WTC11 (cell line): ENCODE measurements at regions not wholly inside any gene's neighbourhood (a gene's known extent, or its start where the extent isn't known, plus 50 kb on each side); places are given as distances from the start of the nearest gene placed in this dataset.

ENCODE experiments used
- ATAC-seq: fragments of 200-7000 bp; cut with Tn5 transposase; 2 replicates; pipeline ENCODE4 v1.10.0; 2021; ENCODE audit warnings: mild to moderate bottlenecking, moderate library complexity
- CTCF ChIA-PET: fragments of 300-600 bp; sonication (Branson Sonifier 250); formaldehyde crosslinking; loops from one replicate; lab custom pipeline; 2021; ENCODE audit warnings: antibody characterized with exemption; lab: Charles Lee
- POLR2A ChIA-PET: fragments of 350-600 bp; sonication (Branson Sonifier 250); formaldehyde crosslinking; loops from one replicate; lab custom pipeline; 2021; ENCODE audit warnings: antibody characterized with exemption; lab: Charles Lee
- DNase-seq: peaks from one replicate; pipeline ENCODE4 v3.0.0; 2021; ENCODE audit warnings: low spot score
- H3K27ac Mint-ChIP-seq: 2 replicates; pipeline ENCODE4 v1.8.0; 2021; ENCODE audit warnings: mixed read lengths
- H3K27me3 Mint-ChIP-seq: 2 replicates; pipeline ENCODE4 v1.8.0; 2021; ENCODE audit warnings: low read depth, mild to moderate bottlenecking, moderate library complexity, mixed read lengths
- H3K36me3 Mint-ChIP-seq: 2 replicates; pipeline ENCODE4 v1.8.0; 2021; ENCODE audit warnings: mixed read lengths
- H3K4me1 Mint-ChIP-seq: 2 replicates; pipeline ENCODE4 v1.8.0; 2022; ENCODE audit warnings: mixed read lengths
- H3K4me3 Mint-ChIP-seq: 2 replicates; pipeline ENCODE4 v1.8.0; 2021; ENCODE audit warnings: mild to moderate bottlenecking, moderate library complexity, mixed read lengths
- H3K9me3 Mint-ChIP-seq: 2 replicates; pipeline ENCODE4 v1.8.0; 2021; ENCODE audit warnings: mixed read lengths
- CBFB ChIP-seq: sonication (generic); formaldehyde crosslinking; IDR thresholded peaks from 2 replicates; pipeline ENCODE4 v1.8.1; 2022; ENCODE audit warnings: mild to moderate bottlenecking, low read depth, missing genetic modification reagents
- CREB1 ChIP-seq: sonication (generic); formaldehyde crosslinking; IDR thresholded peaks from 2 replicates; pipeline ENCODE4 v1.8.0; 2023; ENCODE audit warnings: mild to moderate bottlenecking, missing genetic modification reagents
- EMX1 ChIP-seq: fragments of 250-450 bp; sonication (Bioruptor Pico); IDR thresholded peaks from 2 replicates; pipeline ENCODE4 v1.8.0; 2021; ENCODE audit warnings: mild to moderate bottlenecking
- ETV6 ChIP-seq: sonication (generic); formaldehyde crosslinking; IDR thresholded peaks from 2 replicates; pipeline ENCODE4 v1.8.1; 2022; ENCODE audit warnings: mild to moderate bottlenecking, missing genetic modification reagents
- HMGA2 ChIP-seq: fragments of 250-450 bp; sonication (Bioruptor Pico); IDR thresholded peaks from 2 replicates; pipeline ENCODE4 v1.4.0; 2021; ENCODE audit warnings: mild to moderate bottlenecking, moderate library complexity
- JAZF1 ChIP-seq: fragments of 250-450 bp; sonication (Bioruptor Pico); IDR thresholded peaks from 2 replicates; pipeline ENCODE4 v1.9.0; 2021; ENCODE audit warnings: moderate library complexity, mild to moderate bottlenecking, inconsistent platforms
- JUN ChIP-seq: sonication (generic); formaldehyde crosslinking; IDR thresholded peaks from 2 replicates; pipeline ENCODE4 v1.8.0; 2023; ENCODE audit warnings: mild to moderate bottlenecking, missing genetic modification reagents
- NR2C2 ChIP-seq: sonication (generic); formaldehyde crosslinking; IDR thresholded peaks from 2 replicates; pipeline ENCODE4 v1.8.0; 2022; ENCODE audit warnings: mild to moderate bottlenecking, missing genetic modification reagents
- PRRX2 ChIP-seq: fragments of 250-450 bp; sonication (Bioruptor Pico); IDR thresholded peaks from 2 replicates; pipeline ENCODE4 v1.8.0; 2021; ENCODE audit warnings: mild to moderate bottlenecking
- TEAD4 ChIP-seq: sonication (generic); formaldehyde crosslinking; IDR thresholded peaks from 2 replicates; pipeline ENCODE4 v1.8.0; 2022; ENCODE audit warnings: mild to moderate bottlenecking, missing genetic modification reagents
- ZNF263 ChIP-seq: sonication (generic); formaldehyde crosslinking; IDR thresholded peaks from 2 replicates; pipeline ENCODE4 v1.8.1; 2022; ENCODE audit warnings: low read depth, mild to moderate bottlenecking, moderate library complexity, missing genetic modification reagents
- ZNF423 ChIP-seq: fragments of 250-450 bp; sonication (Bioruptor Pico); IDR thresholded peaks from 2 replicates; pipeline ENCODE4 v2.1.2; 2022; ENCODE audit warnings: mild to moderate bottlenecking, moderate library complexity
- TF ChIP-seq, protein P1 (sequence below): sonication (generic); formaldehyde crosslinking; IDR thresholded peaks from 2 replicates; pipeline ENCODE4 v1.8.1; 2023; ENCODE audit warnings: mild to moderate bottlenecking, moderate library complexity, missing genetic modification reagents
- TF ChIP-seq, protein P2 (sequence below): sonication (generic); formaldehyde crosslinking; IDR thresholded peaks from 2 replicates; pipeline ENCODE4 v1.8.1; 2022; ENCODE audit warnings: missing genetic modification reagents, borderline replicate concordance
- TF ChIP-seq, protein P3 (sequence below): fragments of 250-450 bp; sonication (Bioruptor Pico); IDR thresholded peaks from 2 replicates; pipeline ENCODE4 v1.9.0; 2021; ENCODE audit warnings: mild to moderate bottlenecking
- TF ChIP-seq, protein P4 (sequence below): sonication (generic); formaldehyde crosslinking; conservative IDR thresholded peaks from 2 replicates; pipeline ENCODE4 v1.8.1; 2022; ENCODE audit warnings: mild to moderate bottlenecking, missing genetic modification reagents
- TF ChIP-seq, protein P5 (sequence below): fragments of 250-450 bp; sonication (Bioruptor Pico); IDR thresholded peaks from 2 replicates; pipeline ENCODE4 v1.9.0; 2021; ENCODE audit warnings: mild to moderate bottlenecking
- TF ChIP-seq, protein P6 (sequence below): sonication (generic); formaldehyde crosslinking; IDR thresholded peaks from 2 replicates; pipeline ENCODE4 v1.8.0; 2022; ENCODE audit warnings: mild to moderate bottlenecking, missing genetic modification reagents
- TF ChIP-seq, protein P7 (sequence below): sonication (generic); formaldehyde crosslinking; IDR thresholded peaks from 2 replicates; pipeline ENCODE4 v1.8.0; 2023; ENCODE audit warnings: missing genetic modification reagents, mild to moderate bottlenecking, borderline replicate concordance
- TF ChIP-seq, protein P8 (sequence below): sonication (generic); formaldehyde crosslinking; IDR thresholded peaks from 2 replicates; pipeline ENCODE4 v1.8.1; 2022; ENCODE audit warnings: low read depth, mild to moderate bottlenecking, moderate library complexity, missing genetic modification reagents, borderline replicate concordance

DNA sequence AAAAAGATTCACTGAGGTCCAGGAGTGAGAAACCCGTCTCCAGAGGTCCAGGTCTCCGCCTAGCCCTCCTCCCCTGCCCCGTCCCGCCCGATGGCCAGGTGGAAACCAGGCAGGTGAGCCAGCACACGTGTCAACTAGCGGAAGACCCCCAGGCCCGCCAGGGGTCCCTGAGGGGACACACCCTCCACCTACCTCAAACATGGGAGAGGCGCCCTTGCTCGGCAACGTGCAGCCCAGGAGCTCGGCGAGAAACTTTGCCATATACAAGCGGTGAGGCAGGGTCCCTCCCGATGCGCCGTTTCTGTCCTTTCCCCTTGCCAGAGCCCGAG, 330.0 kb downstream of the HNRNPD start:
- peaks cover 37% of the 10 kb centered on the region for H3K27me3 Mint-ChIP-seq
- peaks cover 25% of the 10 kb centered on the region for H3K4me1 Mint-ChIP-seq
- ChIA-PET CTCF (interaction anchor here (1.4 to 2.6 kb wide), 2 partner anchors 225 to 241 kb away, joined by 12 to 13 read pairs; no protein-coding TSS in a partner anchor), POLR2A (interaction anchor here (0.6 kb wide), 1 partner anchor 403 kb away, joined by 4 read pairs; no protein-coding TSS in a partner anchor)
- no peaks in the 10 kb centered on the region for H3K36me3 Mint-ChIP-seq
- H3K27ac Mint-ChIP-seq: no peak overlapping the region
- DNase-seq (no peak), ATAC-seq (peak; percentile 1)
- peak overlapping the region; percentile 81 for H3K4me3 Mint-ChIP-seq
- no peak for TF ChIP-seq ETV6
- TF ChIP-seq, protein P1, sequence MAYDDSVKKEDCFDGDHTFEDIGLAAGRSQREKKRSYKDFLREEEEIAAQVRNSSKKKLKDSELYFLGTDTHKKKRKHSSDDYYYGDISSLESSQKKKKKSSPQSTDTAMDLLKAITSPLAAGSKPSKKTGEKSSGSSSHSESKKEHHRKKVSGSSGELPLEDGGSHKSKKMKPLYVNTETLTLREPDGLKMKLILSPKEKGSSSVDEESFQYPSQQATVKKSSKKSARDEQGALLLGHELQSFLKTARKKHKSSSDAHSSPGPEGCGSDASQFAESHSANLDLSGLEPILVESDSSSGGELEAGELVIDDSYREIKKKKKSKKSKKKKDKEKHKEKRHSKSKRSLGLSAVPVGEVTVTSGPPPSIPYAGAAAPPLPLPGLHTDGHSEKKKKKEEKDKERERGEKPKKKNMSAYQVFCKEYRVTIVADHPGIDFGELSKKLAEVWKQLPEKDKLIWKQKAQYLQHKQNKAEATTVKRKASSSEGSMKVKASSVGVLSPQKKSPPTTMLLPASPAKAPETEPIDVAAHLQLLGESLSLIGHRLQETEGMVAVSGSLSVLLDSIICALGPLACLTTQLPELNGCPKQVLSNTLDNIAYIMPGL: no peak
- no peak for TF ChIP-seq NR2C2 (CRISPR knock-in tag)
- TF ChIP-seq HMGA2 (CRISPR knock-in tag): no peak
- TF ChIP-seq, protein P2, sequence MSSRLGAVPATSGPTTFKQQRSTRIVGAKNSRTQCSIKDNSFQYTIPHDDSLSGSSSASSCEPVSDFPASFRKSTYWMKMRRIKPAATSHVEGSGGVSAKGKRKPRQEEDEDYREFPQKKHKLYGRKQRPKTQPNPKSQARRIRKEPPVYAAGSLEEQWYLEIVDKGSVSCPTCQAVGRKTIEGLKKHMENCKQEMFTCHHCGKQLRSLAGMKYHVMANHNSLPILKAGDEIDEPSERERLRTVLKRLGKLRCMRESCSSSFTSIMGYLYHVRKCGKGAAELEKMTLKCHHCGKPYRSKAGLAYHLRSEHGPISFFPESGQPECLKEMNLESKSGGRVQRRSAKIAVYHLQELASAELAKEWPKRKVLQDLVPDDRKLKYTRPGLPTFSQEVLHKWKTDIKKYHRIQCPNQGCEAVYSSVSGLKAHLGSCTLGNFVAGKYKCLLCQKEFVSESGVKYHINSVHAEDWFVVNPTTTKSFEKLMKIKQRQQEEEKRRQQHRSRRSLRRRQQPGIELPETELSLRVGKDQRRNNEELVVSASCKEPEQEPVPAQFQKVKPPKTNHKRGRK (CRISPR knock-in tag): no peak
- TF ChIP-seq CBFB (CRISPR knock-in tag): no peak
- no peak for TF ChIP-seq PRRX2
- TF ChIP-seq, protein P3, sequence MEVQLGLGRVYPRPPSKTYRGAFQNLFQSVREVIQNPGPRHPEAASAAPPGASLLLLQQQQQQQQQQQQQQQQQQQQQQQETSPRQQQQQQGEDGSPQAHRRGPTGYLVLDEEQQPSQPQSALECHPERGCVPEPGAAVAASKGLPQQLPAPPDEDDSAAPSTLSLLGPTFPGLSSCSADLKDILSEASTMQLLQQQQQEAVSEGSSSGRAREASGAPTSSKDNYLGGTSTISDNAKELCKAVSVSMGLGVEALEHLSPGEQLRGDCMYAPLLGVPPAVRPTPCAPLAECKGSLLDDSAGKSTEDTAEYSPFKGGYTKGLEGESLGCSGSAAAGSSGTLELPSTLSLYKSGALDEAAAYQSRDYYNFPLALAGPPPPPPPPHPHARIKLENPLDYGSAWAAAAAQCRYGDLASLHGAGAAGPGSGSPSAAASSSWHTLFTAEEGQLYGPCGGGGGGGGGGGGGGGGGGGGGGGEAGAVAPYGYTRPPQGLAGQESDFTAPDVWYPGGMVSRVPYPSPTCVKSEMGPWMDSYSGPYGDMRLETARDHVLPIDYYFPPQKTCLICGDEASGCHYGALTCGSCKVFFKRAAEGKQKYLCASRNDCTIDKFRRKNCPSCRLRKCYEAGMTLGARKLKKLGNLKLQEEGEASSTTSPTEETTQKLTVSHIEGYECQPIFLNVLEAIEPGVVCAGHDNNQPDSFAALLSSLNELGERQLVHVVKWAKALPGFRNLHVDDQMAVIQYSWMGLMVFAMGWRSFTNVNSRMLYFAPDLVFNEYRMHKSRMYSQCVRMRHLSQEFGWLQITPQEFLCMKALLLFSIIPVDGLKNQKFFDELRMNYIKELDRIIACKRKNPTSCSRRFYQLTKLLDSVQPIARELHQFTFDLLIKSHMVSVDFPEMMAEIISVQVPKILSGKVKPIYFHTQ (CRISPR knock-in tag): no peak
- no peak for TF ChIP-seq ZNF423 (CRISPR knock-in tag)
- TF ChIP-seq, protein P4, sequence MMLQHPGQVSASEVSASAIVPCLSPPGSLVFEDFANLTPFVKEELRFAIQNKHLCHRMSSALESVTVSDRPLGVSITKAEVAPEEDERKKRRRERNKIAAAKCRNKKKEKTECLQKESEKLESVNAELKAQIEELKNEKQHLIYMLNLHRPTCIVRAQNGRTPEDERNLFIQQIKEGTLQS: no peak
- no peak for TF ChIP-seq EMX1 (CRISPR knock-in tag)
- TF ChIP-seq, protein P5, sequence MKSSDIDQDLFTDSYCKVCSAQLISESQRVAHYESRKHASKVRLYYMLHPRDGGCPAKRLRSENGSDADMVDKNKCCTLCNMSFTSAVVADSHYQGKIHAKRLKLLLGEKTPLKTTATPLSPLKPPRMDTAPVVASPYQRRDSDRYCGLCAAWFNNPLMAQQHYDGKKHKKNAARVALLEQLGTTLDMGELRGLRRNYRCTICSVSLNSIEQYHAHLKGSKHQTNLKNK (CRISPR knock-in tag): no peak
- TF ChIP-seq, protein P6, sequence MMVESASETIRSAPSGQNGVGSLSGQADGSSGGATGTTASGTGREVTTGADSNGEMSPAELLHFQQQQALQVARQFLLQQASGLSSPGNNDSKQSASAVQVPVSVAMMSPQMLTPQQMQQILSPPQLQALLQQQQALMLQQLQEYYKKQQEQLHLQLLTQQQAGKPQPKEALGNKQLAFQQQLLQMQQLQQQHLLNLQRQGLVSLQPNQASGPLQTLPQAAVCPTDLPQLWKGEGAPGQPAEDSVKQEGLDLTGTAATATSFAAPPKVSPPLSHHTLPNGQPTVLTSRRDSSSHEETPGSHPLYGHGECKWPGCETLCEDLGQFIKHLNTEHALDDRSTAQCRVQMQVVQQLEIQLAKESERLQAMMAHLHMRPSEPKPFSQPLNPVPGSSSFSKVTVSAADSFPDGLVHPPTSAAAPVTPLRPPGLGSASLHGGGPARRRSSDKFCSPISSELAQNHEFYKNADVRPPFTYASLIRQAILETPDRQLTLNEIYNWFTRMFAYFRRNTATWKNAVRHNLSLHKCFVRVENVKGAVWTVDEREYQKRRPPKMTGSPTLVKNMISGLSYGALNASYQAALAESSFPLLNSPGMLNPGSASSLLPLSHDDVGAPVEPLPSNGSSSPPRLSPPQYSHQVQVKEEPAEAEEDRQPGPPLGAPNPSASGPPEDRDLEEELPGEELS (CRISPR knock-in tag): no peak
- TF ChIP-seq JUN (CRISPR knock-in tag): no peak
- no peak for TF ChIP-seq TEAD4 (CRISPR knock-in tag)
- TF ChIP-seq CREB1: no peak
- TF ChIP-seq, protein P7, sequence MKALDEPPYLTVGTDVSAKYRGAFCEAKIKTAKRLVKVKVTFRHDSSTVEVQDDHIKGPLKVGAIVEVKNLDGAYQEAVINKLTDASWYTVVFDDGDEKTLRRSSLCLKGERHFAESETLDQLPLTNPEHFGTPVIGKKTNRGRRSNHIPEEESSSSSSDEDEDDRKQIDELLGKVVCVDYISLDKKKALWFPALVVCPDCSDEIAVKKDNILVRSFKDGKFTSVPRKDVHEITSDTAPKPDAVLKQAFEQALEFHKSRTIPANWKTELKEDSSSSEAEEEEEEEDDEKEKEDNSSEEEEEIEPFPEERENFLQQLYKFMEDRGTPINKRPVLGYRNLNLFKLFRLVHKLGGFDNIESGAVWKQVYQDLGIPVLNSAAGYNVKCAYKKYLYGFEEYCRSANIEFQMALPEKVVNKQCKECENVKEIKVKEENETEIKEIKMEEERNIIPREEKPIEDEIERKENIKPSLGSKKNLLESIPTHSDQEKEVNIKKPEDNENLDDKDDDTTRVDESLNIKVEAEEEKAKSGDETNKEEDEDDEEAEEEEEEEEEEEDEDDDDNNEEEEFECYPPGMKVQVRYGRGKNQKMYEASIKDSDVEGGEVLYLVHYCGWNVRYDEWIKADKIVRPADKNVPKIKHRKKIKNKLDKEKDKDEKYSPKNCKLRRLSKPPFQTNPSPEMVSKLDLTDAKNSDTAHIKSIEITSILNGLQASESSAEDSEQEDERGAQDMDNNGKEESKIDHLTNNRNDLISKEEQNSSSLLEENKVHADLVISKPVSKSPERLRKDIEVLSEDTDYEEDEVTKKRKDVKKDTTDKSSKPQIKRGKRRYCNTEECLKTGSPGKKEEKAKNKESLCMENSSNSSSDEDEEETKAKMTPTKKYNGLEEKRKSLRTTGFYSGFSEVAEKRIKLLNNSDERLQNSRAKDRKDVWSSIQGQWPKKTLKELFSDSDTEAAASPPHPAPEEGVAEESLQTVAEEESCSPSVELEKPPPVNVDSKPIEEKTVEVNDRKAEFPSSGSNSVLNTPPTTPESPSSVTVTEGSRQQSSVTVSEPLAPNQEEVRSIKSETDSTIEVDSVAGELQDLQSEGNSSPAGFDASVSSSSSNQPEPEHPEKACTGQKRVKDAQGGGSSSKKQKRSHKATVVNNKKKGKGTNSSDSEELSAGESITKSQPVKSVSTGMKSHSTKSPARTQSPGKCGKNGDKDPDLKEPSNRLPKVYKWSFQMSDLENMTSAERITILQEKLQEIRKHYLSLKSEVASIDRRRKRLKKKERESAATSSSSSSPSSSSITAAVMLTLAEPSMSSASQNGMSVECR (CRISPR knock-in tag): no peak
- TF ChIP-seq, protein P8, sequence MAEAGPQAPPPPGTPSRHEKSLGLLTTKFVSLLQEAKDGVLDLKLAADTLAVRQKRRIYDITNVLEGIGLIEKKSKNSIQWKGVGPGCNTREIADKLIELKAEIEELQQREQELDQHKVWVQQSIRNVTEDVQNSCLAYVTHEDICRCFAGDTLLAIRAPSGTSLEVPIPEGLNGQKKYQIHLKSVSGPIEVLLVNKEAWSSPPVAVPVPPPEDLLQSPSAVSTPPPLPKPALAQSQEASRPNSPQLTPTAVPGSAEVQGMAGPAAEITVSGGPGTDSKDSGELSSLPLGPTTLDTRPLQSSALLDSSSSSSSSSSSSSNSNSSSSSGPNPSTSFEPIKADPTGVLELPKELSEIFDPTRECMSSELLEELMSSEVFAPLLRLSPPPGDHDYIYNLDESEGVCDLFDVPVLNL (CRISPR knock-in tag): no peak
- no peak for TF ChIP-seq JAZF1 (CRISPR knock-in tag)
- TF ChIP-seq ZNF263 (CRISPR knock-in tag): no peak
- H3K9me3 Mint-ChIP-seq: no peaks in the 10 kb centered on the region
